HG03045 (cell line): ENCODE measurements at regions not wholly inside any gene's neighbourhood (a gene's known extent, or its start where the extent isn't known, plus 50 kb on each side); places are given as distances from the start of the nearest gene placed in this dataset.

Experiments
- ATAC-seq: cut with Tn5 transposase; IDR thresholded peaks from one replicate; pipeline ENCODE4 v1.9.1; 2021; ENCODE audit warnings: mild to moderate bottlenecking, moderate library complexity; ENCODE audit not compliant: unreplicated experiment

DNA sequence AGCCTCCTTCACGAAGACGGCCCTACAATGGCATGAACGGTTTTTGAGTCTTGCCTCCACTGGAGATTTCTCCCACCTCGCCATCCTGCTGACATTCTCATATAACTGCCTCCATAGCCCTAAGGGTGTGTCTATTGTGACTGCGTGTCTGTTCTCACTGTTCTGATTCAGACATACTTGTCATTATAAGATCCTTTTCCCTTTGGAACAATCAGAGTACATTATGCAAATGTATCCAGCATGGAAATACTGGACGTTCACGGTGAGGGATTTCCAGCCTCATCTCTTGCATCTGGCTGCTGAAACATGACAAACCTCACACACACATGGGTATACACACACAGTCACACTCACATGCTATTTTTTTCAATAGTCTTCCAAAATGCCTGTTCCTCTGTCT is 402.1 kb downstream of the DIRAS2 start:
- no peak for ATAC-seq

DNA sequence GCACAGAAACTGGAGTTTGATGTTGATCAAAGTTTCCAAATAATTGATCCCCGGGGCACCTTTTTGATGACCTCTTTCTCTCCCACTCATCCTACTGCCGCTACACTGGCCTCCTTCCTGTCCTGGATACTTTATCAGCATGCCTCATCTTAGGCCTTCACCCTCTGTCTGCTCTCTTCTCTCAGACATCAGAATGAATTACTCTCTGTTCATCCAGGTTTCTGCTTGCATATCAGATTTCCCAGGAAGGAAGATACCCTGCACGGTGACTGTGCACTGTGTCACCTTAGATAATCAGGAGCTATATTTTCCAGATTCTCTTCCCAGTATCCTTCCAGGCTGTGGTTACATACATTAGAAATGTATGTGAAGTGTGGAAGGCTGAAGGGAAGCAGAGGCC is 397.0 kb downstream of the DIRAS2 start:
- no peak for ATAC-seq

- ATAC-seq, result no peak
Measured at GRCh38 chr9:90249094-90249493, 393.5 kb downstream of the DIRAS2 start.

GRCh38 chr9:90251316-90251715 is 391.3 kb downstream of the DIRAS2 start:
- ATAC-seq, result no peak

GRCh38 chr9:90256345-90256744 is 386.3 kb downstream of the DIRAS2 start:
- no peak for ATAC-seq

DNA sequence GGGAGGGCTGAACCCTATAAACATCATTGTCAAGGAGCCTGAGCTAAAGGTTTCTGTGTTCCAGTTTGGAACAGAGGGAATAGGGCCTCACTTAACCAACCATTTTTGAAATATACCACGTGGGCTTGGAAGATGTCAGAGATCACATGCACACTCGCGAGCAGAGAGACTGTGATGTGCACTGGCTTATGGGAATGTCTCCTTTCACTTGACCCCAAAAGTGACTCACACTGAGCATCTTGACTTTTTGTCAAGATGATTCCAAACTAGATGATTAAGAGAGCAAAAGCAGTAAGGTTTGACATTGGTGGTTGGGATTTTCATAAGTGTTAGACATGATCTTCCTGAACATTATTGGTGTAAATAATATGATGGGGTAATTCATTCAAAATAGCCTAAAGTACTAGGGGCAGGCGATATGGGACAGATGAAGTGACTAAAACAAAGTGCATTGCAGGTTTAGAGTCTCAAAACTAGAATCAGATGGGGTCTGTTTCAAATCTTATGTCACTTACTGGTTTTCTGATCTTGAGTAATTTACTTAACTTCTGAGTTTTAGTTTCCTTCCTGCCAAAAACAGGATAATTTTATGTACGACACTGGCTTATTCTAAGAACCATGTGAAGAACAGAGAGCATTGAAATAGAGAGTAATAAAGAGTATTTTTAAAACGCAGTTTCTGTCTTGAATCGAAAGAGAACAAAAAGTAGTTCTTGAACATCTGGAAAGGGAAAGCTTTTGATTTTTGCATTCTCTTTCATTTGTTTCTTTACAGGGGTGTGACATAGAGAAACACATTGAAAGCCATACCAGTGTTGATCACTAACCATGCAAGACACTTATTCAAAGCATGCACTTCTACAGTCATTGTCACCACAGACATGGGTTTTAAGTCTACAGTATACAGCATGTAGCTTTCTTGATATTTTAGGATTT is 383.0 kb downstream of the DIRAS2 start:
- ATAC-seq, result no peak

GRCh38 chr9:90261698-90262097 is 380.9 kb downstream of the DIRAS2 start:
- ATAC-seq, result no peak

- no peak for ATAC-seq
Measured at GRCh38 chr9:90268613-90269012, 374.0 kb downstream of the DIRAS2 start.

DNA sequence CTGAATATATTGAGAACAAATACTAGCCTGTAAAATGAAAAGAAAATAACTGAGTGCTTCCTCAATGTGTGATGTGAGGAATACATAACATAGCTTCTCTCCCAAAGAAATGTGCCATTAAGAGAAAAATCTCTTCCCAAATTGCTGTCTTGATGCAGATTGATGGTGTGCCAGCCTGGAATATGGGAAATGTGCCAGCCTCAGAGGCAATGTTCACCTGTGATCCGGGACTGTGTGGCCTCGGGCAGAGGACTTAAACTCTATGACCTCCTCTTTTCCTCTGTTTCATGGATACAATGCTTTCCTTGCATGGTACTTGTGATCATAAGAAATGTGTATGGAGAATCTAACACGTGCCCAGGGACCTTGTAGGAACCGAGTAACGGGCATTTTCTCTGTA is 370.9 kb downstream of the DIRAS2 start:
- no peak for ATAC-seq

GRCh38 chr9:90274725-90275124 is 367.9 kb downstream of the DIRAS2 start:
- no peak for ATAC-seq

DNA sequence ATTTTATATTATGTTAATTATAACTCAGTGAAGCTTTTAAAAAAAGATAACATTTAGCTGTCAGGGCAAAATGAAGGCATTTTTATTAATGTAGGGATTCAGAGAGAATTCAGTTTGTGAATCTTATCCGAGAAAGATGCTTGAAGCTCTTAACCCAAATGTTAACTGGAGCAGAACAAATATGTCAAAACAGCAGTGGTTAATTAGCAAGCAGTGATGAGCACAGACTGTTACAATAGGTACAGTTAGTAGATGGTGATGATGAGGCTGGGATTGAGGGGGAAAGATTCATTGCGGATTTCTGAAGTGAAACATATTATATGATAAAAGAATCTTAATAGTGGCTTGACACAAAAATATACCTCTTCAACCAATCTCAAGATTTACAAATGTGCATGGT is 356.7 kb downstream of the DIRAS2 start:
- ATAC-seq, result no peak

DNA sequence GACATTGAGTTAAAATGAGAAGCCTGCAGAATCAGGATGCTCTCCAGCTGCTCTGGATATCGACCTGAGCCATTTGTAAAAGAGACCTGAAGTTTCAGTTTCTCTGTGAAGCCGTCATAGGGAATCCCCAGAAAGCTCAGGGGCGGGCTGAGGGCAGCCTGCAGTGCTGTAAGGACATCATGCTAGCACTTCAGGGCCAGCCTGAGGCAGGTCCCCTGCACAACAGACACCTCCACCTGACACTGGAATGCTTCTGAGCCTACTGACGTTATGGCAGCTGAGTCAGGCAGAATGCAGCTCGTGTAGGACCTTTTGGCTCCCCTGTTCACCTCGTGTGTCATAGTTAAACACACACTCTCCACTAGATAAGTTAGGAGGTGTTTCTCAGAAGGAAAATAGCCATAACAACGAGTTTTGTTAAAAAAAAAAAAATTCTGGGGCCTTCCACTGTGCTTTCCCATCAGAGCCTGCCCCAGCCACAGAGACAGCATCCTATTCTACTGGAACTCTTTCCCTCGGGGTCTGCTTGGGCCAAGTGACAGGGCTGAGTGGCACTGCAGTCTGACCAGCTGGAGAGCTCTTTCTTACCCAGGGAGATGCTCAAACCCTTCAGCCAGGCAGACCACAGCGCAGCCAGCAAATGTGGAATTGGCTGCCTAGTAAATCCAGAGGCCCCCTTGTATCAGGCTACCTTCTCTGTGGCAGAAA is 354.9 kb downstream of the DIRAS2 start:
- ATAC-seq, result peak; percentile 98

DNA sequence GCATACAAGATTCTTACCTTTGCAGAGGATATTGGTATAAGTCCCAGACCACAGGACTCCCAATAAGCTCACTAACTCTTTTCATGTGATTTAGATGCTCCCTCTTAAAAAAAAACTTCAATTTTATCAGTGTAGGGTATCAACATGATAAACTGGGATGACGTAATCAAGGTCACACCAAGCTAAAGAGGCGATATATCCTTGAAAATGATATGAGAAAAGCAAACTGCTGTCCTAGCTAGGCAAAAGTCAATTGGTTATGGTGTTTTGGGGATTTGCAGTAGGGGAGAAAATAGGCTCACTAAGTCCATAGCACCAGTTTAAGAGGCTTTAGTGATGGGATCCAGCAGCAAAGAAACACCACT is 354.4 kb downstream of the DIRAS2 start:
- no peak for ATAC-seq

- ATAC-seq, result no peak
Measured at GRCh38 chr9:90290716-90291485, 351.7 kb downstream of the DIRAS2 start.

DNA sequence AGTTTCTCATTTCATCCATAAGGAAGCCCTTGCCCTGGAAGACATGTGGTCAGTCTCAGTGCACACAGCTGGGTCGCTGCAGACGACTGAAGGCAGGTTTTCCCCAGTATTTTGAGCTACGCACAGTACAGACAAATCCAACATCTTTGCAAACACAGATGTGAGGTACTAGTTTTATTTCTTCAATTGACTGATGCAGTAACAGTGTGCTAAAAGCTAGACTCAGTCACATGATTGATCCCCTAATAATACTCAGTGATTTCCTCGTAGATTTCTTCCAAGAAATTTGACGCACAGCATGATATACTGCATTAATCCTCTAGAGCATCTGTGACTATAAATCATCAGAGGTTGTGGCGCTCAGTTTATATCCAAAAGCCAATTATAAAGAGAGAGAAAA is 346.1 kb downstream of the DIRAS2 start:
- no peak for ATAC-seq

DNA sequence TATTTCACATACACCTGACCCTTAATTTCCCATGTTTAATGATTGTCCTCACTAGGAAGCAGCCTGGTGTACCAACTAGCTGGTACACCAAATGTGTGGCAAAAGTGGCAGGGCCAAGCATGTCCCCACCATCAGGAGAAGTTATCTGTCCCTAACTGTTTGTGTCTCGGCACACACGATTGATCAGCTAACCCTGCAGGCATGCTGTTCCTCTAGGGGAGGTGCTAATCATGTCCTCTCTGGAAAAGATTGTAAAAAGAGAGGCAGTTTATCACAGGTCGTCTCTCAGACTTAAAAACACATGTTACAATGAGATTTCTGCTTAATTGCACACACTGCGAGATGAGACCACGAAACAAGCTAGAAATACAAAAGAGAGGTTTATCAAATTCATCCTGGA is 342.7 kb downstream of the DIRAS2 start:
- no peak for ATAC-seq

DNA sequence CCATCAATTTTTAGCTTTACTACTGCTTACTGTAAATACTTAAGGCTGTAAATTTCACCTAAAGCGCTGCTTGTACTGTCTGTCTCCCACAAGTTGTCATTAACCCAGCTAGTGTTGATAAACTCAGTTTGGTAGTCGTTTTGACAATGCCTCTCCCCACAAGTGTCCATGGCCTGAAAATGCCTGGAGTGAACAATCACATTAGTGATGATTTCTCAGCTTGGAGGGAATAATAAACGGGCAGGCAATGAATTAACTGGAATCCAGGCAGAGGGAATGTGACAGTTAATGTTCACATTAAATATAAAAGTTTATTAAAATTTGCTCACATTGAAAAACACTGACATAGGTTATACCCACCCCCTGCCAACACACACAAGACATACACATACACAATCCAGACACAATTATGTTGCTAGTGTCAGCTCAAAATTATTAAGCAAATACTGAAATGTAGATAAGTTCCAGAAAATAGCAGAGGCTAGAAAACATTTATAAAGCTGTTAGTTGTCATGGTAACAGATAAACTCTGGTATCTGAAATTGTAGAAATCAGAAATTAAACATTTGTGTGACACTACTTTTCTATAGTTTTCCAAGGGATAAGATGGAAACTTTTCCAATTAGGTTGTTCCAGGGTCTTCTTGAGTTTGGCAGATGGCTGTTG is 341.9 kb downstream of the DIRAS2 start:
- no peak for ATAC-seq

DNA sequence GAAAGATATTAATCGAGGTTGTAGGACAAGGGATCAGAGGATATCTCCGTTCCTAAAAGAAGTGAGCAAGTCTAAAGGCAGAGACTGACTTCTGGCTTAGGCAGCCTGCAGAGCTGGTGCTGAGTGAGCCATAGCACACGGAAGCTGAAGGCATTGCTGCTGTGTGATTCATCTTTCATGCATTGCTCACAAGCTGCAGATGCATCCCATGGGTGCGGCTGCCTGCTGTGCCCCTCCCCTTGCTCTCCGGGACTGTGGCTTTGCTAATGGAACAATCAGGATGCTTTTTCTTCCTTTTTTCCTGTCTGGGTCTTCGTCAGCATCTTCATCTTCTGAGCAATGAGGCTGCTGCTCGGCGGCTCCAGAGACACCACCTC is 341.4 kb downstream of the DIRAS2 start:
- ATAC-seq, result no peak

GRCh38 chr9:90303655-90304054 is 339.0 kb downstream of the DIRAS2 start:
- no peak for ATAC-seq

DNA sequence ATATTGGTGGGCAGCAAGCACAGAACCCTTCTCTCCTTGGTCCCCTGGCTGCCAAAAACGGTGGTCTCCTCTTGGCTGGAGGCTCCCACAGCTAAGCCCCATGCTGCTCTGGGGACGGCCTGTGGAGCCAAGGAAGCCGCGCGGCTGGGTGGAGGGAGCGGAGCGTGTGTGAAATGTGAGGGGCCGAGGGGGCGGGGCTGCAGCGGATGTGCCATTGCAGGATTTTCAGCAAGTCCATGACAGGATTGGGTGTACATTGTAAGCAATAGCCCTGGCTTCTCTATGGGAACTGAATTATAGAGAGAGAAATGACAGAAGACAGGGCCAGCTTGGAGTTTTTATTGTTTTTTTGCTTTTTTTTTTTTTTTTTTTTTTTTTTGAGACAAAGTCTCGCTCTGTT is 336.5 kb downstream of the DIRAS2 start:
- no peak for ATAC-seq
